HS-27A (cell line): ENCODE measurements at regions not wholly inside any gene's neighbourhood (a gene's known extent, or its start where the extent isn't known, plus 50 kb on each side); places are given as distances from the start of the nearest gene placed in this dataset.

ENCODE experiments used
- DNase-seq: peaks from one replicate; pipeline ENCODE4 v3.0.0-alpha.2; 2012; ENCODE audit warnings: low read depth, missing footprints

- DNase-seq: no peak
Measured at GRCh38 chr13:88085036-88085435, 413.9 kb downstream of the SLITRK5 start.

- DNase-seq: no peak
Measured at GRCh38 chr13:88086577-88086976, 415.4 kb downstream of the SLITRK5 start.

- DNase-seq: no peak
Measured at GRCh38 chr13:88097541-88097940, 426.4 kb downstream of the SLITRK5 start.

DNA sequence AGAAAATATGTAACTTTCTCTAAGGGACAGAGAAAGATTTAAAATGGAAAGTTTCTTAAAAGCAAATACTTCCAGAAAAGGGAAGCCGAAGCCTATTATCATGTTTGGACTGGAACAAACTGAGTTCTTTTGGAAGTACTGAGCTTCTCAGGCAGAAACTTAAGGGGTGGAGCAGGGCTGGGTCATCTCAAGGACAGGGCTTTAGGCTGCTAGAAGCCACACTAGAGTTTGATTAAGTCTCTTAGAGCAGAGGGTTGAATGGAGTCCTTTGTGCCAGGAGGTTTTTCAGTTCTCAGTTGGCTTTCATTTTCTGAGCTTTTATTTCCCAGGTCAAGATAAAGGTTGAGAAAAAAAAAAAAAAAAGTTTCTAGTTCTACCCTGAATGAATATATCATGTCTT, 432.7 kb downstream of the SLITRK5 start:
- DNase-seq: no peak

GRCh38 chr13:88104576-88104975, 433.4 kb downstream of the SLITRK5 start:
- DNase-seq: no peak

DNA sequence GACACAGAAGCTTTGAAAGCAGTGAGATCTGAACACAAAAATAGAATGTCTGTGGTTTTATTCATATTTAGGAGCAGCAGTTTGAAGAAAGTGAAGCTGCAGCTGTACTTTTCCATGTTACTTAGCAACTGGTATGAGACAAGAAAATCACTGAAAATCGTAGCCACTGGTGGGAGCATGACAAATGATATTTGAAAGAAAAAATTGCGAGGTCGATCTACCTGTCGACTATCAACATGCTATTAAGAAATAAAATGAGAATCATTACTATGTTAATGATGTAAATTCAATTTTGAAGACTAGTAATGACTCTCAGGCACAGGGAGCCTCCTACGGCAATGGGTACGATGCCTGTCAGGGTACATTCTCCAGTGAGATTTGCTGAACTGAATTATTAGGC, 436.4 kb downstream of the SLITRK5 start:
- DNase-seq: no peak

GRCh38 chr13:88112526-88112925, 441.4 kb downstream of the SLITRK5 start:
- no peak for DNase-seq

- DNase-seq: no peak
Measured at GRCh38 chr13:88115976-88116375, 444.8 kb downstream of the SLITRK5 start.

GRCh38 chr13:88118952-88119351, 447.8 kb downstream of the SLITRK5 start:
- DNase-seq: no peak

GRCh38 chr13:88124142-88124541, 453.0 kb downstream of the SLITRK5 start:
- no peak for DNase-seq

DNA sequence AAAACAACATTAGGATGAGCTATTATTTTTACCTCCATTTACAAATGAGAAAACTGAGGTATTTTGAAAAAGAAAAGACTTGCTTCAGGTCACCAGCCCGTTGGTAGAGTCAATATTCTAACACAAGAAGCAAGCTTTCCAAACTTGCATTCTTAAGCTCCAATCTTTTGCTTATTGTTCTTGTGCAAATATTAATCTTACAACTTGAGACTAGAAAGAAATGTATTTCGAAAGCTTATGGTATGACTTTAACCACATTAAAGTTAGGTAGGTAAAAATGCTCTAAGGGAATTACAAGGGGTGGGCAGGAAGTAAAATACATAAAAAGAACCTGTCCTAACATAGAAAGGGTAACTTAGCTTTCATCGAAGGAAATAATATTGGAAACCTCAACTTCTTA, 453.9 kb downstream of the SLITRK5 start:
- DNase-seq: no peak

DNA sequence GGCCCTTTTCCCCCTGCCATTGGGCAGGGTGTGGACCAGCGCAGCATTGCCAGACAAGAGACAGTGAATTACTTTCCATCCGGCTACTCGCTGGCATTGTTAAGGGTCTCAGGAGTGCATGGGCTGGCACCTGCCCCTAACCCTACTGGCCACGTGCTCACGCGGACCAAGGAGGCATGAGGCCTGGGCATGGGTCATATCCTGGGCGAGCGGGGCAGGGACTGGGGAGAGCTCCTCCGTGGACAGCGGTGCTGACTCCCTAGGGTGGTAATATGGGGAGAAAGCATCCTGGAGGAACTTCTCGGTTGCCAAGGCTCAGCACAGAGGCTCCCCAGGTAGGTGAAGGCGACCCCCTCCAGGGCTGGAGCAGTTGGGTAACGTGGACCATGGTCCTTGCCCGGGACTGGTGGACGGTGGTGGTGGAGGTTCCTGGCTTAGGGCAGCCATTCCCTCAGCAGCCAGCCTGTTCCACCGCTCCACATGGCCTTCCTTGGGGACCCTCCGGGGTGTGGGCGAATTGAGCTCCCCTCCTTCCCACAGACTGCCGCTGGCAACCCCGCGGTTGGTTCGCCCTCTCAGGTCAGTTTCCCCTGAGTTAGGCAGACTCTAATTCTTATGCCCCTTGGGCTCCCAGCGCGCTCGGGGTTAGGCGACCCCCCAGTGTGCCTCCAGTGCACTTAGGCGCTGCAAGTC, 465.1 kb downstream of the SLITRK5 start:
- DNase-seq: no peak

- DNase-seq: no peak
Measured at GRCh38 chr13:88142653-88143052, 471.5 kb downstream of the SLITRK5 start.

DNA sequence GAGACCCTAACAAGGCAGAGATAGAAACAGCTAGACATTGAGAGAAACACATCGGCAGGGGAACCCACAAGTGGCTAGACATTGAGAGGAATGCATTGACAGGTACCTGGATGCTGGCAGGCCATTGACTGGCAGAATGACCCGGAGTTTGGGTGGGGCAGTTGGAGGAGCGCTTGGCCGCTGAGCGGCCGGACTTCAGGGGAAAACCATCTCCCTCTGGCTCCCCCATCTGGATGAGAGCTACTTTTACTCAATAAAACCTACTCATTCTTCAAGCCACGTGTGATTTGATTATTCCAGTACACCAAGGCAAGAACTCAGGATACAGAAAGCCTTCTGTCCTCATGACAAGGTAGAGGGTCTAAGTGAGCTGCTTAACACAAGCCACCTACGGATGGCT, 473.4 kb downstream of the SLITRK5 start:
- no peak for DNase-seq

DNA sequence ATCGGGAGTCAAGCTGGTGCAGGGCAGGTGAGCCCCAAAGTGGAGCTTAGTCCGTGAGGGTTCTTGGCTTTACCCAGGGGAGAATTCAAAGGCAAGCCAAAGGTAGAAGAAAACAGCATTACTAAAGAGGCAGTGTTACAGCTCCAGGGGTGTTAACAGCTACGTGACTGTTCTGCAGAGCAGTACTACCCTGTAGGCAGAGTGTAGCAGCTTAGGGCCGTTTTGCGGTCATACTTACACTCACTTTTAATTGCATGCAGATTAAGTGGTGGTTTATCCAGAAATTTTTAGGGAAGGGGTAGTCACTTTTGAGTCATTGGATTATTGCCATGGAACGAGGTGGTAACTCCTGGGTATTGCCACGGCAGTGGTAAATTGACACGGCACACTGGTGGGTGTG, 482.2 kb downstream of the SLITRK5 start:
- no peak for DNase-seq

DNA sequence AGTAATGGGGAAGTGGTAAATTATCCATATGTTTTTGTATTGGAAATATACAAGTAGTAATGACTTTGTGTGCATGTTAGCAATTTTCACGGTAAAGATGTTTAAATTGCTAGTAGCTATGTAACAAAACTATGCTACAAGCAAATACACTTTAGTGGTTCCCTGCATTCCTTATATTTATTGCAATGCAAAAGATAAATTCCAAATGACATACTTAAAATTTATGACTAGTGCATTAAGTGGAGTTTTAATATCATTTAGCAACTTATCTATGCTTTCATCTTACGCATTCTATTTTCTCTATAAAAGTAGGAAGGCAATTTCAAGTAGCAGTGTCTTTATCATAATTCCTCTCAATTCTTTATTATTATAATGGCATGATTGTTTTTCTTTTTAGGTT, 482.8 kb downstream of the SLITRK5 start:
- DNase-seq: no peak

DNA sequence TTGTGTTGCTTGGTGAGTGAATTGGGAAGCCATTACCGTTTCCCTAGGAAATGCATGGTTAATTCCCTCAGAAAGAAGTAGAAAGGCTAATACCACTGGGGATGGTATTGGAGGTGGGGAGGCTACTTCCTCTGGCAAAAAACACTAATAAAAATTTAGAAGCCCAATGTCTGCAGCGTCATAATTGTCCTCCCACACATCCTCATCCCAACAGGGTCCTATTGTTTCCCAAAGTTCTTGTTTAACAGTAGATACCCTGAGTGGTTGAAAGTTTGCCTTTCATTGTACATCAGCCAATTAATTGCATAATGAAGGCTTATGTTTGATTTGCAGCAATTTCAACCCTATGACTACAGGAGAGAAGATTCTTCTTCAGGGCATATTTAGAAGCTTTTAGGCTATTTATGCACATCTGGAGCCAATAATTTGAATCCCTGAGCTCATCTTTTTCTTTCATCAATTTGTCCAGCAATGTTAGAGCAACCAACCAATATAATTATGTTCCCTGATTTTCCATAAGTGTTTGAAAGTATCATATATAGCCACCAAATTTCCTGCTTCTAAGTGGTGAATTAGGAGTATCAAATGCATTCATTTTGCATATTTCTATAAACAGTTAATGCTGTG, 491.0 kb downstream of the SLITRK5 start:
- no peak for DNase-seq

GRCh38 chr13:88176231-88176630, 505.1 kb downstream of the SLITRK5 start:
- DNase-seq: no peak

DNA sequence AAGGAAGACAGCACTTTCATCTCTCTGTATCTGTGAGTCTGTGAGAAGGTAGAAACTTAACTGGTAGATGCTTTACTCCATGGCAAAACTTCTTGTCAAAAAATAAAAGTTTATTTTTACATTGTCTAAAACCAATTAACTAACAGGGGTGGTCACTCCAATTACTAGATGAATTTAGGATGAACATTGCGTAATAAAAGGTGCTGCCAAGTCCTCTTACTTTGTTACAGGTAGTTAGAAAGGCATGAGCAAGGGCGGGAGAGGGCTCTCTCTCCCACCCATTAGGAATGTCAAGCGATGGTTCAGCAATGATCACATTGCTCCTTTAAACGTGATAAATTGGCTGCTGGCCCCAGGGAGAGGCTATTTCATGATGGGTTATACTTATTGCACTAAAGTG, 512.3 kb downstream of the SLITRK5 start:
- no peak for DNase-seq

- DNase-seq: no peak
Measured at GRCh38 chr13:88188986-88189385, 517.8 kb downstream of the SLITRK5 start.

DNA sequence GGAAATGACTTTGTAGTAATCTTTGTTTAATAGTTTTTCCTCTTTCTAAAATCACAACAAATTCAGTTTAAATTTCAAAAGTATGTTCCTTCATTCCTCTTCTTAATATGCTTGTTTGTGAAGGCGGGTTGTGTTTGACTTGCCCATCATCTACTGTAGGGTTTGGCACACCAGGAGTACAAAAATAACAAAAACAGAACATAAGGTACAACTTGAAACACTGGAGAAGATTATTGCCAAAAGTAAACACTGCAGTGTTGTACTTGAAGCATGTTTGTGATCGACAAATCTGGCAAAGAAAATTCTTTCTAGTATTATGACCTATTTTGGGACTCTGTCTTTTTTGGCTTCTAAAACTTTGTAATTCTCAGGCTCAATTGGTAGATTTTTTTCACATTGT, 518.6 kb downstream of the SLITRK5 start:
- DNase-seq: no peak

DNA sequence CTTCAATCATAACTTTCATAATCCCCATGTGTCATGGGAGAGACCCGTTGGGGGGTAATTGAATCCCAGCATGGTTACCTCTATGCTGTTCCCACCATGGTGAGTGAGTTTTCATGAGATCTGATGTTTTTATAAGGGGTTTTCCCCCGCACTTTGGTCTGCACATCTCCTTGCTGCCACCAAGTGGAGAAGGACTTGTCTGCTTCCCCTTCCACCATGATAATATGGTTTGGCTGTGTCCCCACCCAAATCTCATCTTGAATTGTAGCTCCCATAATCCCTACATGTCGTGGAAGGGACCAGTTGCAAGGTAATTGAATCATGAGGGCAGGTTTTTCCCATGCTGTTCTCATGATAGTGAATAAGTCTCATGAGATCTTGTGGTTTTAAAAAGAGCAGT, 524.9 kb downstream of the SLITRK5 start:
- no peak for DNase-seq

DNA sequence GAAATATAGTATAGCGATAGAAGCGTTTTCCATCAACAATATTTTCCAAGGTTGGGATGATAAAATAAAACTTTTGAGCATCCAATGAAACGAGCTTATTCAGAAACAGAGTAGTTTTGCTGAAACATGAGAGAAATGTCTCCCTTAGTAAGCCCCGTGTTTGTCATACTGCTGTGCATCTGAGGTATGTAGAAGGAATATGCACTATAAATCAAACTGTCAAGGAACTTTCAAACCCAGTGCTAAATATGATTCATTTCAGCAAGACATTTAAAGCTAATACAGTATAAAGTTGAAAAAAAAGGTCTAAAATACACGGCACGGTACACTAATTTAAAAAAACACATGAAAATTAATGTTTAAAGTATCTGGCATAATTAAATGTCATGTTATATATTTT, 546.2 kb downstream of the SLITRK5 start:
- no peak for DNase-seq

DNA sequence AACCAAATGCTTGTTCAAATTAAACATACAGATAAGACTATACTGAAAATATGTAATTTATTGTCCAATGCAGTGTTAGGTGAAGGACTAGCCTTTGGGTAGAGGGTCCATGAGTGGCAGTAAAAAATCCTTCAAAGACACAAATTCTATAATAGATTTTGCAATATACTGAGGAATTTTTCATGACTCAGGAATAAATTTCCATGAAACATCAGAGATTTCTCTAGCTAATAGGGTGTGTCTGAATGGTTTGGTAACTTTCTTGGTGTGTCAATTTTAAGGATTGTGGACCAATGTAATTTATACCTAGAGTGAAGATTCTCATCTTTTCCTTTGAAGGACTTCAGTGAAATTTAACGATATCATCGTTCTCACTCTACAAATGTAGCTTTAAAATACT, 546.7 kb downstream of the SLITRK5 start:
- no peak for DNase-seq
